ENCODE measurements at regions not wholly inside any gene's neighbourhood (a gene's known extent, or its start where the extent isn't known, plus 50 kb on each side); places are given as distances from the start of the nearest gene placed in this dataset.

- Histone ChIP-seq H3K9me2 (replicated peaks; ENCODE audit: insufficient read depth) (no peaks in the 10 kb centered on the region), H2AFZ (no peak overlapping the region), H3K27me3 (no peaks in the 10 kb centered on the region), H3K4me1 (ENCODE audit: insufficient read depth) (no peaks in the 10 kb centered on the region), H4K20me1 (ENCODE audit: insufficient read depth, poor library complexity, severe bottlenecking) (no peaks in the 10 kb centered on the region), H3K4me3 (no peak overlapping the region), H3K27ac (no peak overlapping the region), H3K36me3 (replicated peaks; ENCODE audit: insufficient read depth, low read depth) (no peaks in the 10 kb centered on the region), H3K4me2 (no peak overlapping the region), H3K9me3 (ENCODE audit: low read depth) (no peaks in the 10 kb centered on the region), H3K79me2 (no peaks in the 10 kb centered on the region)
- TF ChIP-seq EZH2 (IDR thresholded peaks at IDR 0.05; ENCODE audit: borderline replicate concordance) (no peak), CTCF (IDR thresholded peaks at IDR 0.05; ENCODE audit: poor library complexity) (no peak), EZH2phosphoT487 (IDR thresholded peaks at IDR 0.05; ENCODE audit: low read depth, severe bottlenecking, unreplicated experiment) (no peak)
- WGBS (ENCODE audit: low lambda C conversion rate, missing lambda C conversion rate) = 93% methylated on average over 2 of the region's 2 CpGs
- DNase-seq (ENCODE audit: low spot score) = no peak
Observed at GRCh38 chr13:105058517-105058916, 1476.9 kb downstream of the EFNB2 start.

GRCh38 chr13:105052711-105053110 is 1482.8 kb downstream of the EFNB2 start:
- H2AFZ ChIP-seq = no peak overlapping the region
- no peak overlapping the region for H3K27ac ChIP-seq
- no peak overlapping the region for H3K4me2 ChIP-seq
- no peak overlapping the region for H3K4me3 ChIP-seq
- no peaks in the 10 kb centered on the region for H3K36me3 ChIP-seq (replicated peaks; ENCODE audit: insufficient read depth, low read depth)
- H3K27me3 ChIP-seq = no peaks in the 10 kb centered on the region
- H3K4me1 ChIP-seq (ENCODE audit: insufficient read depth) = no peaks in the 10 kb centered on the region
- H3K9me2 ChIP-seq (replicated peaks; ENCODE audit: insufficient read depth) = no peaks in the 10 kb centered on the region
- 89% methylated on average over 4 of the region's 4 CpGs for WGBS (ENCODE audit: low lambda C conversion rate, missing lambda C conversion rate)
- no peak for DNase-seq (ENCODE audit: low spot score)
- H3K9me3 ChIP-seq (ENCODE audit: low read depth) = no peaks in the 10 kb centered on the region
- no peaks in the 10 kb centered on the region for H4K20me1 ChIP-seq (ENCODE audit: insufficient read depth, poor library complexity, severe bottlenecking)
- TF ChIP-seq CTCF (IDR thresholded peaks at IDR 0.05; ENCODE audit: poor library complexity) = no peak
- no peaks in the 10 kb centered on the region for H3K79me2 ChIP-seq

- Histone ChIP-seq H3K27me3 (no peaks in the 10 kb centered on the region), H3K79me2 (no peaks in the 10 kb centered on the region), H3K9me2 (replicated peaks; ENCODE audit: insufficient read depth) (no peaks in the 10 kb centered on the region), H2AFZ (no peak overlapping the region), H3K27ac (no peak overlapping the region), H3K4me3 (no peak overlapping the region), H3K36me3 (replicated peaks; ENCODE audit: insufficient read depth, low read depth) (no peaks in the 10 kb centered on the region), H3K4me1 (ENCODE audit: insufficient read depth) (no peaks in the 10 kb centered on the region), H3K9me3 (ENCODE audit: low read depth) (no peaks in the 10 kb centered on the region), H3K4me2 (no peak overlapping the region), H4K20me1 (ENCODE audit: insufficient read depth, poor library complexity, severe bottlenecking) (no peaks in the 10 kb centered on the region)
- WGBS (ENCODE audit: low lambda C conversion rate, missing lambda C conversion rate) = 92% methylated on average over 4 of the region's 4 CpGs
- TF ChIP-seq EZH2phosphoT487 (IDR thresholded peaks at IDR 0.05; ENCODE audit: low read depth, severe bottlenecking, unreplicated experiment) (no peak), CTCF (IDR thresholded peaks at IDR 0.05; ENCODE audit: poor library complexity) (no peak), EZH2 (IDR thresholded peaks at IDR 0.05; ENCODE audit: borderline replicate concordance) (no peak)
- no peak for DNase-seq (ENCODE audit: low spot score)
Observed at GRCh38 chr13:105050686-105051085, 1484.8 kb downstream of the EFNB2 start.

- H3K79me2 ChIP-seq = no peaks in the 10 kb centered on the region
- H3K4me3 ChIP-seq = no peak overlapping the region
- H2AFZ ChIP-seq = no peak overlapping the region
- TF ChIP-seq CTCF (IDR thresholded peaks at IDR 0.05; ENCODE audit: poor library complexity) (no peak), EZH2phosphoT487 (IDR thresholded peaks at IDR 0.05; ENCODE audit: low read depth, severe bottlenecking, unreplicated experiment) (no peak), EZH2 (IDR thresholded peaks at IDR 0.05; ENCODE audit: borderline replicate concordance) (no peak)
- H4K20me1 ChIP-seq (ENCODE audit: insufficient read depth, poor library complexity, severe bottlenecking) = no peaks in the 10 kb centered on the region
- no peaks in the 10 kb centered on the region for H3K9me3 ChIP-seq (ENCODE audit: low read depth)
- no peaks in the 10 kb centered on the region for H3K9me2 ChIP-seq (replicated peaks; ENCODE audit: insufficient read depth)
- no peaks in the 10 kb centered on the region for H3K27me3 ChIP-seq
- H3K36me3 ChIP-seq (replicated peaks; ENCODE audit: insufficient read depth, low read depth) = no peaks in the 10 kb centered on the region
- no peak for DNase-seq (ENCODE audit: low spot score)
- no peaks in the 10 kb centered on the region for H3K4me1 ChIP-seq (ENCODE audit: insufficient read depth)
- no peak overlapping the region for H3K4me2 ChIP-seq
- H3K27ac ChIP-seq = no peak overlapping the region
- WGBS (ENCODE audit: low lambda C conversion rate, missing lambda C conversion rate) = 52% methylated on average over 1 of the region's 1 CpG
Observed at GRCh38 chr13:105048677-105049076, 1486.8 kb downstream of the EFNB2 start.

All from hepatocyte (in vitro differentiated cells).